ENCODE measurements at regions not wholly inside any gene's neighbourhood (a gene's known extent, or its start where the extent isn't known, plus 50 kb on each side); places are given as distances from the start of the nearest gene placed in this dataset.

DNA sequence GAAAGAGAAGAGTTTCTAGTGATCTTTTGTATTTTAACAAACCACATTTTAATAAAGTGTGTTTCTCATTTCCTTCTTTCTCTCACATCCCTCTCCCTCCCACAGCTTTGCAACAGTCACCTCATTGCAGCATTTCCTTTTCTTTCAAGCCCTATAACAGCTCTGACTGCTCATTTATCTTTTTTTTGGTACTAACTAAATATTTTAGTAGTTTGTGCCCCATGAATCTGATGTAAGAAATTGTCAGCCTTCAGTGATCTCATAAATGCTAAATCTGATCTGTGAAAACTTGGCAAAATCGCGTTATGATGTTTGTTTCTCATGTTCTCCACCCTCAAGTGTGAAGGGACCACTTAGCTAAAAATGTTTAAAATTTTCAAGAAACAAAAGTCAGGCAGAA is 258.5 kb upstream of the SLIT2 start:
- dilution Hi-C loops (cut with MboI; ENCODE audit: extremely low pct_ligation_motif_present, low sequenced_read_pairs) (no loop called here), intact Hi-C loops (cut with micrococcal nuclease) (no loop called here)
- BruUV-seq (replicated peaks): no TSS peak
- Histone ChIP-seq H3K4me1 (ENCODE audit: control insufficient read depth, extremely low read depth, insufficient read depth, low read length) (no peaks in the 10 kb centered on the region), H2AFZ (ENCODE audit: low read depth, low read length) (peak overlapping the region; percentile 44), H3K9ac (replicated peaks; ENCODE audit: extremely low read depth, insufficient read depth, low read length) (no peak overlapping the region), H3K79me2 (ENCODE audit: control insufficient read depth, insufficient read depth, low read length) (no peaks in the 10 kb centered on the region), H4K20me1 (replicated peaks; ENCODE audit: control insufficient read depth, extremely low read depth, insufficient read depth, low read length) (no peaks in the 10 kb centered on the region), H3K4me2 (ENCODE audit: insufficient read depth, low read length) (no peak overlapping the region), H3K4me3 (replicated peaks in 1 of 3; ENCODE audit: insufficient read depth in 1 of 3, low read depth in 1 of 3, low read length in 3 of 3) (no peak overlapping the region), H3K27me3 (ENCODE audit: control insufficient read depth in 2 of 2, insufficient read depth in 2 of 2, low read length in 2 of 2) (no peaks in the 10 kb centered on the region), H3K27ac (ENCODE audit: insufficient read depth, low read depth, low read length) (no peak overlapping the region), H3K36me3 (ENCODE audit: control insufficient read depth in 2 of 2, extremely low read depth in 1 of 2, insufficient read depth in 2 of 2, low read length in 2 of 2) (no peaks in the 10 kb centered on the region), H3K9me1 (replicated peaks; ENCODE audit: control insufficient read depth, extremely low read depth, insufficient read depth, low read length) (no peaks in the 10 kb centered on the region), H3K9me3 (replicated peaks; ENCODE audit: control insufficient read depth, insufficient read depth, low read length) (no peaks in the 10 kb centered on the region)
- POLR2A ChIA-PET: no interaction called here
- CTCF ChIA-PET: no interaction called here
- DNase-seq (ENCODE audit: low read depth, low spot score) (no peak), FAIRE-seq (no peak)
- TF ChIP-seq POLR2AphosphoS5 (IDR thresholded peaks at IDR 0.05; ENCODE audit: insufficient read depth, low read depth, low read length): no peak
- no peak for TF ChIP-seq JUN (IDR thresholded peaks at IDR 0.05; ENCODE audit: borderline replicate concordance, insufficient read depth, insufficient read length, low read depth)
- no peak for TF ChIP-seq FOS (IDR thresholded peaks at IDR 0.05; ENCODE audit: borderline replicate concordance, insufficient read depth, low read length)
- no peak for TF ChIP-seq EZH2 (IDR thresholded peaks at IDR 0.05; ENCODE audit: borderline replicate concordance, low read depth, low read length, severe bottlenecking)
- TF ChIP-seq MYC (IDR thresholded peaks at IDR 0.05; ENCODE audit: low read depth, low read length): no peak
- no peak for TF ChIP-seq GATA2 (IDR thresholded peaks at IDR 0.05; ENCODE audit: insufficient read depth, insufficient read length, low read depth, low read length)
- TF ChIP-seq, protein P1, sequence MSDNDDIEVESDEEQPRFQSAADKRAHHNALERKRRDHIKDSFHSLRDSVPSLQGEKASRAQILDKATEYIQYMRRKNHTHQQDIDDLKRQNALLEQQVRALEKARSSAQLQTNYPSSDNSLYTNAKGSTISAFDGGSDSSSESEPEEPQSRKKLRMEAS (IDR thresholded peaks at IDR 0.05; ENCODE audit: insufficient read depth, insufficient read length): no peak
- TF ChIP-seq, protein P2, sequence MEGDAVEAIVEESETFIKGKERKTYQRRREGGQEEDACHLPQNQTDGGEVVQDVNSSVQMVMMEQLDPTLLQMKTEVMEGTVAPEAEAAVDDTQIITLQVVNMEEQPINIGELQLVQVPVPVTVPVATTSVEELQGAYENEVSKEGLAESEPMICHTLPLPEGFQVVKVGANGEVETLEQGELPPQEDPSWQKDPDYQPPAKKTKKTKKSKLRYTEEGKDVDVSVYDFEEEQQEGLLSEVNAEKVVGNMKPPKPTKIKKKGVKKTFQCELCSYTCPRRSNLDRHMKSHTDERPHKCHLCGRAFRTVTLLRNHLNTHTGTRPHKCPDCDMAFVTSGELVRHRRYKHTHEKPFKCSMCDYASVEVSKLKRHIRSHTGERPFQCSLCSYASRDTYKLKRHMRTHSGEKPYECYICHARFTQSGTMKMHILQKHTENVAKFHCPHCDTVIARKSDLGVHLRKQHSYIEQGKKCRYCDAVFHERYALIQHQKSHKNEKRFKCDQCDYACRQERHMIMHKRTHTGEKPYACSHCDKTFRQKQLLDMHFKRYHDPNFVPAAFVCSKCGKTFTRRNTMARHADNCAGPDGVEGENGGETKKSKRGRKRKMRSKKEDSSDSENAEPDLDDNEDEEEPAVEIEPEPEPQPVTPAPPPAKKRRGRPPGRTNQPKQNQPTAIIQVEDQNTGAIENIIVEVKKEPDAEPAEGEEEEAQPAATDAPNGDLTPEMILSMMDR (IDR thresholded peaks at IDR 0.05; ENCODE audit: extremely low read depth in 1 of 2, insufficient read depth in 1 of 2, low read depth in 1 of 2, low read length in 2 of 2): no peak
- TF ChIP-seq POLR2A (IDR thresholded peaks at IDR 0.05; ENCODE audit: low read depth, low read length): no peak

Data from endothelial cell of umbilical vein (primary cell).